HepG2 (cell line): ENCODE measurements at regions not wholly inside any gene's neighbourhood (a gene's known extent, or its start where the extent isn't known, plus 50 kb on each side); places are given as distances from the start of the nearest gene placed in this dataset.
A peak's percentile ranks its signal among the peaks of the same experiment; 100 is the strongest.
"Not testable (repeated sequence)": the region's sequence is repeated elsewhere in the genome, so short reads cannot be mapped to it uniquely, and the experiment has no call there.

ENCODE experiments used
- ATAC-seq: fragments of 200-7000 bp; cut with Tn5 transposase; 3 replicates; pipeline ENCODE4 v1.9.1; 2020; ENCODE audit warnings: mild to moderate bottlenecking, moderate library complexity
- BruUV-seq: library from RNA; stranded (reverse); fragments of 400-500 nt; replicated peaks from 2 replicates; lab custom pipeline; 2021; lab: Mats Ljungman, UMichigan
- CTCF ChIA-PET: fragments of 300-600 bp; formaldehyde crosslinking; extraction: SDS; loops from one replicate; lab custom pipeline; 2021; ENCODE audit warnings: low total read pairs, inconsistent platforms, low intra/inter-chr PET ratio; lab: Yijun Ruan, JAX
- POLR2A ChIA-PET: fragments of 350-600 bp; sonication (Branson Sonifier 250); formaldehyde crosslinking; loops from one replicate; lab custom pipeline; 2020; ENCODE audit warnings: antibody characterized with exemption, inconsistent platforms; lab: Yijun Ruan, JAX
- DNase-seq: peaks from one replicate; pipeline ENCODE4 v3.0.0-alpha.2; 2015; ENCODE audit warnings: low spot score
- FAIRE-seq: peaks from 3 replicates; lab custom pipeline; 2011; peaks lifted over from hg19 to GRCh38; lab: Jason Lieb, UNC
- H2AFZ ChIP-seq: one replicate; pipeline ENCODE4 v1.6.1; 2011; ENCODE audit warnings: low read length, inconsistent platforms
- H3K27ac ChIP-seq: fragments of 300-600 bp; 3 replicates; pipeline ENCODE4 v1.8.0; 2011; ENCODE audit warnings: mixed run types, mild to moderate bottlenecking, mixed read lengths, low read length, inconsistent platforms; ENCODE audit not compliant: insufficient read depth; ENCODE audit errors: extremely low read length
- H3K27me3 ChIP-seq, 2 experiments: fragments of 200-600 bp in 1 of 2; 2 replicates in 1 of 2; 3 replicates in 1 of 2; pipeline versions ENCODE4 v1.6.0 to v1.8.0; 2011; ENCODE audit warnings: low read length in 2 of 2, mild to moderate bottlenecking in 2 of 2, moderate library complexity in 2 of 2, inconsistent platforms in 1 of 2; ENCODE audit not compliant: insufficient read depth in 2 of 2, control insufficient read depth in 1 of 2
- H3K36me3 ChIP-seq, 2 experiments: fragments of 200-600 bp in 1 of 2; replicated peaks in 1 of 2; 2 replicates in 1 of 2; 3 replicates in 1 of 2; pipeline versions ENCODE4 v1.5.1 to v1.8.0; 2011; ENCODE audit warnings: low read length in 2 of 2, inconsistent platforms in 1 of 2; ENCODE audit not compliant: insufficient read depth in 2 of 2, control insufficient read depth in 1 of 2
- H3K4me1 ChIP-seq: 2 replicates; pipeline ENCODE4 v1.5.1; 2012; ENCODE audit warnings: low read length, inconsistent platforms; ENCODE audit not compliant: insufficient read depth
- H3K4me2 ChIP-seq: 2 replicates; pipeline ENCODE4 v1.6.0; 2011; ENCODE audit warnings: low read depth, low read length, inconsistent platforms
- H3K4me3 ChIP-seq, 3 experiments: fragments of 200-600 bp in 1 of 3; sonication (generic), shearing (Covaris generic) in 1 of 3; replicated peaks in 1 of 3; 2 replicates each; pipeline ENCODE4 v1.5.1; 2011 to 2016; ENCODE audit warnings: low read length in 3 of 3, inconsistent platforms in 2 of 3, low read depth in 2 of 3, mild to moderate bottlenecking in 2 of 3, control low read depth in 1 of 3, mixed read lengths in 1 of 3; ENCODE audit not compliant: insufficient read depth in 1 of 3
- H3K79me2 ChIP-seq: one replicate; pipeline ENCODE4 v1.6.1; 2011; ENCODE audit warnings: low read length, inconsistent platforms; ENCODE audit not compliant: insufficient read depth
- H3K9ac ChIP-seq: 2 replicates; pipeline ENCODE4 v1.6.0; 2011; ENCODE audit warnings: mild to moderate bottlenecking, low read depth, low read length, inconsistent platforms; ENCODE audit not compliant: insufficient read depth
- H3K9me3 ChIP-seq: 2 replicates; pipeline ENCODE4 v1.5.1; 2012; ENCODE audit warnings: mild to moderate bottlenecking, low read length
- H4K20me1 ChIP-seq: 2 replicates; pipeline ENCODE4 v1.6.0; 2011; ENCODE audit warnings: inconsistent platforms, mild to moderate bottlenecking, low read length, moderate library complexity; ENCODE audit not compliant: insufficient read depth
- STAG1 ChIP-seq: sonication (generic); formaldehyde crosslinking; IDR thresholded peaks from 2 replicates; pipeline ENCODE4 v1.4.0; 2020; ENCODE audit warnings: missing genetic modification reagents
- WGBS: methylation state at CpG from one replicate; pipeline ENCODE4 v1.1.6; 2017; ENCODE audit warnings: low lambda C conversion rate; 5-methylcytosine and 5-hydroxymethylcytosine counted together
- in situ Hi-C: cut with HindIII; loops from 2 replicates; pipeline ENCODE4 v1.10.0; 2017; ENCODE audit warnings: low pct_unique_long_range_greater_than_20kb; ENCODE audit not compliant: extremely low pct_ligation_motif_present
- intact Hi-C: fragments of 100-400 bp; cut with micrococcal nuclease; formaldehyde crosslinking; loops from one replicate; pipeline ENCODE4 v1.10.0; 2022; ENCODE audit not compliant: unreplicated experiment

- FAIRE-seq, result not testable (repeated sequence)
Measured at GRCh38 chr16:32937929-32938328, 256.1 kb upstream of the TP53TG3C start.

DNA sequence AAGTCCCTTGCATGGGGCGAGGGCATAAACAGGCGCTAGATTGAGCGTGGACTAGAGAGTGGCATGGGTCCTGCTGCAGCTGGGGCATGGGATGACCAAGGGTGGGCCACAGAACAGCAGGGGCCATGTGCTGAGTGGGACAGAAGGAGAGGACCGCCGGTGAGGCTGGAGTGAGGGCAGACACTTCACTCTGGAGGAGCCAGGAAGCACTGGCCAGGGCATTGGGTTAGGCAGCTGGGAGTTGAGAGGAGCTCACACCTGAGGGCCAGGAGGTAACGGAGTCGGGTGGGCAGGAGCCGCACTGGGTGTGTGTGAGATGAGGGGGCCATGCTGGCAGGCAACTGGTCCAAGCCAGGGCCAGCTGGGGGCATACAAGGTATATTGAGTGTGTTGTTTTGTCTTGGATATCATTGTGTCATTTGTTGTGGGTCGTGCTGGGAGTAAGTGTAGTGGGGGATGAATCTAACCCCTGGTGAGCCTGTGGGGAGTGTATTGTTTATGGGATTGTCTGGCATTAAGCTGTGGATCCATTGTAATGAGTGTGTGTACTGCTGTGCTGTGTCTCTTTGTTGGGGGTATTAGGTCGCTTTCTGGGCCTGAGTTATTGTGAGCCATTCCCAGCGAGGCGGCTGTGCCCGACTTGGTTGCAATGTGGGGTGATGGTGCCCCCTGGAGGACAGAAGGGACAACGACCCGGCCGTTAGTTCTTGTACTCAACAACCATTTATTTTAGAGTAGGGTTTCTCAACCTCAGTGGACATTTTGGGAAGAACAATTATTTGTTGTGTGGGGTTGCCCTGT is 256.5 kb upstream of the TP53TG3 start:
- BruUV-seq, intact Hi-C loops, H3K9ac ChIP-seq, in situ Hi-C loops, POLR2A ChIA-PET, H3K27ac ChIP-seq, H3K79me2 ChIP-seq, H3K36me3 ChIP-seq, H3K9me3 ChIP-seq, H4K20me1 ChIP-seq, FAIRE-seq, H3K4me2 ChIP-seq, H3K4me3 ChIP-seq, H3K4me1 ChIP-seq, H2AFZ ChIP-seq, H3K27me3 ChIP-seq, CTCF ChIA-PET, DNase-seq: not testable (repeated sequence)
- peak; percentile 93 for ATAC-seq
- TF ChIP-seq STAG1 (CRISPR knock-in tag), result peak; percentile 62
- 9% methylated on average over 16 of the region's 16 CpGs for WGBS

More at GRCh38 chr16:32937929-32938328, 256.1 kb upstream of the TP53TG3C start:
- H3K27me3 ChIP-seq, H3K9me3 ChIP-seq, DNase-seq, CTCF ChIA-PET, BruUV-seq, intact Hi-C loops, H3K36me3 ChIP-seq, H4K20me1 ChIP-seq, in situ Hi-C loops, ATAC-seq, POLR2A ChIA-PET, H3K9ac ChIP-seq, H3K27ac ChIP-seq, H3K4me2 ChIP-seq, H2AFZ ChIP-seq, H3K4me3 ChIP-seq, H3K4me1 ChIP-seq, H3K79me2 ChIP-seq: not testable (repeated sequence)
- 46% methylated on average over 7 of the region's 10 CpGs for WGBS

GRCh38 chr16:32925192-32925591 is 249.2 kb upstream of the TP53TG3 start:
- ATAC-seq, FAIRE-seq, H3K4me2 ChIP-seq, H3K79me2 ChIP-seq, H3K27me3 ChIP-seq, H3K4me3 ChIP-seq, H3K4me1 ChIP-seq, H3K9me3 ChIP-seq, H2AFZ ChIP-seq, H4K20me1 ChIP-seq, H3K9ac ChIP-seq, in situ Hi-C loops, CTCF ChIA-PET, DNase-seq, H3K27ac ChIP-seq, BruUV-seq, intact Hi-C loops, POLR2A ChIA-PET, H3K36me3 ChIP-seq: not testable (repeated sequence)
- WGBS, result 59% methylated on average over 8 of the region's 31 CpGs
